Body of pancreas (tissue), 4 donors: ENCODE measurements at regions not wholly inside any gene's neighbourhood (a gene's known extent, or its start where the extent isn't known, plus 50 kb on each side); places are given as distances from the start of the nearest gene placed in this dataset.

ENCODE experiments used
- CTCF ChIP-seq, 7 experiments: fragments of 450-650 bp in 4 of 7; fragments of 200-600 bp in 3 of 7; sonication (generic) in 3 of 7; IDR thresholded peaks; one replicate each; pipeline ENCODE4 v1.5.1; 2016 to 2019; ENCODE audit warnings: antibody characterized with exemption in 7 of 7
- POLR2A ChIP-seq, 3 donors: fragments of 450-650 bp; IDR thresholded peaks; one replicate each; pipeline ENCODE4 v1.6.1; 2016; ENCODE audit warnings: antibody characterized with exemption in 3 of 3, mild to moderate bottlenecking in 2 of 3

DNA sequence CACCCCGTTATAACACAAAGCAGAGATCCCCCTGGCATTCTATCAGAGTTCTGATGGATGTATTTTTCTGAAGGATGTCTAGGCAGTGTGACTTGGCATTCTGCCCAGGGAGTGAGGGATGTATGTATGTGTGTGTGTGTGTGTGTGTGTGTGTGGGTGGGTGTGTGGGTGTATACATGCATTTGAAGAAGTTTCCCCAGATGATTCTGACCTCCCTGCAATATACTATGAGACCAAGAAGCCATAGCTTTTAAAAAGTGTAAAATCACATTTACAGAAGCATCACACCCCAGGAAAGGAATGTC, 59.7 kb upstream of the NAP1L1 start:
- no peak for TF ChIP-seq POLR2A (IDR thresholded peaks at IDR 0.05)
- TF ChIP-seq CTCF (IDR thresholded peaks at IDR 0.05), result no peak
